HG03342 (cell line): ENCODE measurements at regions not wholly inside any gene's neighbourhood (a gene's known extent, or its start where the extent isn't known, plus 50 kb on each side); places are given as distances from the start of the nearest gene placed in this dataset.
"Not testable (repeated sequence)": the region's sequence is repeated elsewhere in the genome, so short reads cannot be mapped to it uniquely, and the experiment has no call there.

Experiments
- ATAC-seq: cut with Tn5 transposase; IDR thresholded peaks from one replicate; pipeline ENCODE4 v1.9.1; 2021; ENCODE audit warnings: mild to moderate bottlenecking, moderate library complexity; ENCODE audit not compliant: unreplicated experiment

DNA sequence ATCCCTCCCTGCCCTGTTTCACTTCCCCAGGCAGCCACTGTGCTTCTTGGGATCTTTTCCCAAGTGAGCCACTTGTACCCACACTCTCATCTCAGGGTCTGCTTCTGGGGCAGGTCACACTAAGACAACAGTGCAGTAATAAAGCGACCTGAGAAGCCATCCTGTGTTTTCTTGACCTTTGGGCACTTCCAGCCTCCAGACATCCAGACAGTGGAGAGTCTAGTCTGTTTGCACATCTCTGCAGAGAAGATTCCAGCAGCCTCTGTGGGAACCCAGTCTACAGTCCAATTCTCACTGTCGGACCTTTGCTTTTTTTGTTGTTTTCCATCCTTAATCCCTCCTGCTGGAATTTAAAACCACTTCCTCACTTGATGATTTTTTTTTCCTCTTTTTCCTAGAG lies 50.3 kb upstream of the ATP6AP2 start:
- no peak for ATAC-seq

DNA sequence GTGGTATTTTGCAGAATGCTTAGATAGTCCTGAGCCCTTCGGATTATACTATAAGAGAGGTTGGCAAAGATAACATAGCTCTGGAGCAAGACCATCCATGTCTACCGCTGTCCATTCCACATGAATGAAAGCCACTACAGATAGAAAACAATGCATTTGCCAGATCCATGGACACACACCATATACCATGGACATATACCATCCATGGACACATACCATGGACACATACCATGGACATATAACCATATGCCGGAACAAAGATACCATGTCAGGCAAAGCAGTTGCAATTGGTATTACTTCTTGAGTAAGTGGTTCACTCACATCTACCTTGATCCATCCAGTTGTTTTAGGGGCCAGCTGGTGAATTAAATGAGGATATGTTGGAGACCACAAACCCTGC lies 53.2 kb upstream of the ATP6AP2 start:
- ATAC-seq: no peak

GRCh38 chrX:40526412-40526811 lies 54.4 kb upstream of the ATP6AP2 start:
- ATAC-seq: no peak

- ATAC-seq: not testable (repeated sequence)
Measured at GRCh38 chrX:40525901-40526300, 54.9 kb upstream of the ATP6AP2 start.

DNA sequence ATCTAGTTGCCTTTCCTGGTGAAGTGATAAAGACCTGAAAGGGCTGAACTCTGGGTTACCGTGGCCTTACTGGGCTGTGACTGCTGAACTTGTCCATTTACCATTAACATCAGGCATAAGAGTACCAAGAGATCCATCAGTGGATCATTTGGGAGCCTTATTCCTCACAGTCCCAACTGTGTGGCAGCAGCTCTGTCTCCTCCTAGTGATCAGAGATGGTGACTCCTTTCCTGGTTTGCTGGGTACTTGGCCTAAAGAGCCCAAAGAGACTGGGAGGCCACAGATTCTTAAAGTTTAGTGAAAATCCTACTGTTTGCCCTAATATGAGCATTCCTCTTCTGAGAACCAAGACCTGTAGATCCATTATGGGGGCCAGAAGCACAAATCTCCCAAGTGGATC lies 56.3 kb upstream of the ATP6AP2 start:
- ATAC-seq: no peak

DNA sequence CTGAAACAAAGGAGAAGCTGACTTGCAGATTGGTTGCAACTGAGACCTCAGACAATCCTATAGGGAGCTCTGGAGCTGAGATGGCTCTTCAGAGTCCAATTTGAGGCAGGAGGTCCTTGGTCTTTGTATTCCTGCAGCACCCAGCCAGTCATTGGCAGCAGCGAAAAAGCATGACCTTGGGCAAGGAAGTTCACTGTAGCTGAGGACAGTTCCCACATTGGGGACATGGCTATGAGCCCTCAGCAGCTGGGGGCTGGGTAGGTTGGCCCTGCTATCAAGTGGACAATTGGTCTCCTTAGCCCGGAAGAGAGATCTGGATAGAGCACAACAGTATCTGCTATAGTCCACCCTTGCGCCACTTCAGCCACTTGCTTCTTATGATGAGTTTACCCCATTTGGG lies 56.9 kb upstream of the ATP6AP2 start:
- ATAC-seq: no peak

GRCh38 chrX:40521868-40522450 lies 58.8 kb upstream of the ATP6AP2 start:
- ATAC-seq: no peak

GRCh38 chrX:40514376-40514775 lies 66.4 kb upstream of the ATP6AP2 start:
- ATAC-seq: no peak

- no peak for ATAC-seq
Measured at GRCh38 chrX:40513835-40514234, 66.9 kb upstream of the ATP6AP2 start.

GRCh38 chrX:40513012-40513411 lies 67.8 kb upstream of the ATP6AP2 start:
- ATAC-seq: no peak

DNA sequence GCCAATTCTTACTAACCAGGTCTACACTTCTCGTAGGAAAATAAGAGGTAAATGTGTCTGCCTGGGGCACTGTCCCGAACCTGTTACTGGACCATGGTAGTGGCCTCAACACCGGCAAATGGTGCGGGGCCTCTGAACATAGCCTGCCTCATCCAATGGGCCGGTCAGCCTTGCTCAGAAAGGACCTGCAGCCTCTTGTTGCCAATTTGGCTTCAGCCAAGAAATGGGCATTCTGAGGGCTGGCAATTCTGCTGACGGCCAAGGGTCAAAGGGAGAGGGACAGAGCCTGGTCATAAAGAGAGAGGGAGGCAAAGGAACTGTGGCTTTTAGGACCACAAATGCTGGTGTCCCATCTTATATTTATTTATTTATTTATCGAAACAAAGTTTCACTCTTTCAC lies 69.5 kb upstream of the ATP6AP2 start:
- no peak for ATAC-seq

DNA sequence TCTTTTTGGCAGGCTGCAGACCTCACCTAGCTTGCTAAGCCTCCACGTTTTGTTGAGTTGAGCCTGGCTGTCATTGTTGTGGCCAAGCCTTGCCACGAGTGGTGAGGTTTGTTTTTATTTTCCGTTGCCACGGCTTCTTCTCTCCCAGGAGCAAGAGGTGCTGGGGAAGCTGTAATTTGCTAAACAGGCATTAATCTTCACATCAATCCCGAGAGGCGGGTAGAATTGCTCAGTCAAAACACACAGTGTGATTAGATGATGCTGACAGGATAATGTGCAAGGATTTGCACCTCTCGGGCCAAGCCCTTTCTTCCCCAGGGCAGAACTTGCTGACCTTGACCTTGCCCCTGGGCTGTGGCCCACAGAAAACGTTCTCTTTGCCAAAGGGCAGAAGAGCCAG lies 72.2 kb upstream of the ATP6AP2 start:
- no peak for ATAC-seq

GRCh38 chrX:40506201-40506985 lies 74.4 kb upstream of the ATP6AP2 start:
- no peak for ATAC-seq

DNA sequence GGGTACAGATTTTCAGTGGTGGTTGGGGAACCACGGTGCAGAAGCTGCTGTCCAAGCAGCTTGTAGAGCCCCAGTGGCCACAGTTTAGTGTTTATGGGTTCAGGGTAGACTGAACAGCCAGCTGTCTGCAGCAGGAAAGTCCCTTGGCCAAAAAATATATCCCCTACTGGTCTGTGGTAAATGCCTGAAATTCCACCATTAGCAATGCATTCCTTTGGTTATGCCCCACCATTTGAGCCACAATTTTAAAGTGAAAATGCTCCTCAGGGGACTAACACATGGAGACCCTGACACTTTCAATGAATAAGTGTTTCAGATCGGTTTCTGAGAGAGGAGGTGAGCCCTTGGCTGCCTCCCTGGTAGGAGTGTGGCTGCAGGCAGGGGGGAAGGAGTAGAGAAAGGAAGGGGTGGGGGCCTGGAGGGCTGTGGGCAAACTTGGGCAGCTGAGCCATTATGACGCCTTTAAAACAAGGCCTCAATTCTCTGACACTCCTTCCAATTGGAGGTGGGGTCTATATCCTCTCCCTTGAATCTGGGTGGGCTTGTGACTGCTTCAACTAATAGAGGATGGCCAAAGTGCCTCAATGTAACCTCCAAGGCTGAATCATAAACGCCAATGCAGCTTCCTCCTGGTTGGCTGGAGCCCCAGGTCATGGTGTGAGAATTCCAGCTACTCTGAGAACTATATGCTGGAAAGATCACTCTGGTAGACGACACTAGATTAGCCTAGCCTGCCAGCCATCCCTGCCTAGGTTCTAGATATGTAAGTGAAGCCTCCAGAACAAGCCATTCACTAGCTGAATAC lies 75.8 kb upstream of the ATP6AP2 start:
- ATAC-seq: no peak

DNA sequence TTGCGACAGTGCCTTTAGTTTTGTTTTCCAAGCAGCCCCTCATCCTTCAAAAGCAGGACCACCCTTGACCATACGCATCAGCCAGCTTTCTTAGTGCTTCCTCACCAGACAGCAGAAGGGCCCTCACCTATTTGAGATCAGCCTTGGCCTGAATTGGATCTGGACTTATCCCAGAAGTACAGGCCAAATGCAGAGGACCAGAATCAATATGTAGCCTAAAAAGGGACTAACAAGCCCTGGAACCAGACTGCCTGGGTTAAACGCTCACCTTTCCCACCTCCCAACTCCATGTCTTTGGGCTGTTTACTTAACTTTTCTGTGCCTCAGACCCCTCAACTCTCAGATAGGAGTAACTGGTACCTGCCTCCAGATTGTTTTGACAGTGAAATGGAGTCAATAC lies 77.7 kb upstream of the ATP6AP2 start:
- ATAC-seq: no peak

DNA sequence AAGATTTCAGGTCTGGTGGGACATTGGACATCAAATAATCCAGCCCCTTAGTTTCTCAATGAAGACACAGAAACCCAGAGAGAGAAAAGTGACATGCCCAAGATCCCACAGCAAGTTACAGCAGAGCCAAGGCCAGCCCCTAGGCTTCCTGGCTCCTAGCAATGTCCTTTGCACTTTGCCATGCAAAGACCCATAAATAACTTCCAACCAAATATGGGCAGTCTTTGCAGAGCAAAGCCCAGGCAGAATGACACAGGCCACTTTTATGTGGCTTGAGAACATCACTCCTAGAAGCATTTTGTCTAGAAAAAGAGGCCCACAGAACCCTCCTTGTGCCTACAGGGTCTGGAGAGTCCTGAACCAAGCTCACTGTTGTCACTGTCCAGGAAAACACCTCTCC lies 78.1 kb upstream of the ATP6AP2 start:
- no peak for ATAC-seq

DNA sequence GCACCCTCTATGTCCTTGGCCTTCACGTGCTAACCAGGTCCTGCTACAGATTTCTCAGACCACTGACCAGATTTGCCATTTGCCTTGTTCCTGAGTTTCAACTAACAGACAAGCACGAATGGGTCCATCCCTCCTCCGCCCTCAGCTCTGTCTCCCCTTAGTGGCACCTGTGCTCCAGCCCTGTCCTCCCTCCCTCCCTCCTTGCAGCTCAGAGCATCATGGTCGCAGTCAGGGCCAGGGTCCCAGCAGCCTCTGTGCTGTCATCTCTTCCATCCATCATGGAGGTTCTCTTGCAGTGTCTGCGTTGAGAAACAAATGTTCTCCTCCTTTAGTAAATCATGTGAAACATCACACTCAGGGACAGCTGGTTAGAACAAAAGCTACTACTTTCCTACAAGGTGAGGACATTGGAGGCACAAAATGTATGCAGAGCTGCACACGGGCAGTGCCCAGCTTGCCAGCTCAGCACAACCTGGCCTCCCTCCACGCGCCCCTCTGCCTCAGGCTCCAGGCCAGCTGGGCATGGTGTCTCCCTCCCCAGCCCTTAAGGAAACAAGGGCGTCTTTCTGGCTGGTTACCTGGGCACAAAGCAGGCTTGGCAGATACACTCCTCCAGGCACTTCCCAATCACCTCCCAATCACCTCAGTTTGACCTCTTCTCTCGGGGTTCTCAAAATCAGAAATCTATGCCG lies 79.5 kb upstream of the ATP6AP2 start:
- ATAC-seq: no peak

GRCh38 chrX:40496728-40497127 lies 84.0 kb upstream of the ATP6AP2 start:
- no peak for ATAC-seq

DNA sequence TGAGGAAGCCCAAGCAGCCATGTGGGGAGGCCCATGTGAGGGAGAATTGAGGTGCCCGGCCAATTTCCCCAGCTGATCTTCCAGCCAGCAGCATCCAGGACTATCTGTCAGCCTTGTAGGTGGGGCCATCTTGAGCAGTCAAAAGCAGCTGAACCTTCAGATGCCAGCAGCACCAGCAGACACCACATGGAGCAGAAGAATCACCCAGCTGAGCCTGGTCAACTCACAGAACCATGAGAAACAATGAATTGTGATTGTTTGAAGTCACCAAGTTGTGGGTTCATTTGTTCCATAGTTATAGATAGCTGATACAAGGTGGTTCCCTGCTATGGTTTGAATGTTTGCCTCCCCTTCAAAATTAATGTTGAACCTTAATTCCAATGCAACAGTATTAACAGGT lies 85.1 kb upstream of the ATP6AP2 start:
- no peak for ATAC-seq

DNA sequence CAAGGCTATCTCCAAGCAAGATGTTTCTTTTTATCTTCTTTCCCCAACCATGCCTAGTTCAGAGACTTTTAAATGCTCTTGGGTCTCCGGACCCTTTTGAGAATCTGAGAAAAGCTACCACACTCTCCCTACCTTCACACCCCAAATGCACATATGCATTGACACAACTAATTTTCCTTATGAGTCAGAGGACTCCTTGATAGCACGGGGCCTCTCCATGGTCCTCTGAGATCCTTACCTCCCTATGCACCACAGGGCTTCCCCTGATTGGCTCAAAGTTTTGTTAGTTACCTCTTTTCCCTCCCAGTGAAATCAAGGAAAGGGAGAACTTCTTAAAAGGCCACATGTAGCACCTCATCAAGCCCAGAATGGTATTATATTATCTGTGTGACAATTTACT lies 86.8 kb upstream of the ATP6AP2 start:
- no peak for ATAC-seq

GRCh38 chrX:40488296-40488695 lies 92.5 kb upstream of the ATP6AP2 start:
- no peak for ATAC-seq
